Stimulated activated CD8-positive, alpha-beta memory T cell treated with anti-CD3 and anti-CD28 coated beads, Interleukin-15, amount 100 ng/mL, for 1 hour (primary cell): ENCODE measurements at regions not wholly inside any gene's neighbourhood (a gene's known extent, or its start where the extent isn't known, plus 50 kb on each side); places are given as distances from the start of the nearest gene placed in this dataset.

Experiments used
- DNase-seq: peaks from one replicate; pipeline ENCODE4 v3.0.0-alpha.2; 2020; ENCODE audit warnings: low read depth

GRCh38 chr16:72324578-72324977 is 152.6 kb upstream of the PMFBP1 start:
- DNase-seq, result no peak

- DNase-seq, result no peak
These were observed 145.5 kb upstream of the PMFBP1 start for GRCh38 chr16:72317446-72317845.

- DNase-seq, result no peak
These were observed 141.9 kb upstream of the PMFBP1 start for GRCh38 chr16:72313903-72314302.

GRCh38 chr16:72312828-72313227 is 140.9 kb upstream of the PMFBP1 start:
- no peak for DNase-seq

- DNase-seq, result no peak
These were observed 139.5 kb upstream of the PMFBP1 start for GRCh38 chr16:72311426-72311825.

- no peak for DNase-seq
These were observed 137.0 kb upstream of the PMFBP1 start for GRCh38 chr16:72309001-72309400.

- no peak for DNase-seq
These were observed 136.4 kb upstream of the PMFBP1 start for GRCh38 chr16:72308396-72308795.

- no peak for DNase-seq
These were observed 130.4 kb upstream of the PMFBP1 start for GRCh38 chr16:72302332-72302731.

- no peak for DNase-seq
These were observed 129.7 kb upstream of the PMFBP1 start for GRCh38 chr16:72301523-72302236.

GRCh38 chr16:72300892-72301291 is 128.9 kb upstream of the PMFBP1 start:
- DNase-seq, result no peak

- no peak for DNase-seq
These were observed 127.8 kb upstream of the PMFBP1 start for GRCh38 chr16:72299684-72300243.

GRCh38 chr16:72298961-72299360 is 127.0 kb upstream of the PMFBP1 start:
- no peak for DNase-seq

- no peak for DNase-seq
These were observed 124.0 kb upstream of the PMFBP1 start for GRCh38 chr16:72295914-72296313.

- no peak for DNase-seq
These were observed 119.6 kb upstream of the PMFBP1 start for GRCh38 chr16:72291531-72291981.

GRCh38 chr16:72291121-72291520 is 119.2 kb upstream of the PMFBP1 start:
- DNase-seq, result no peak

- no peak for DNase-seq
These were observed 115.7 kb upstream of the PMFBP1 start for GRCh38 chr16:72287649-72288048.

- no peak for DNase-seq
These were observed 115.1 kb upstream of the PMFBP1 start for GRCh38 chr16:72286936-72287620.

GRCh38 chr16:72285728-72286127 is 113.8 kb upstream of the PMFBP1 start:
- no peak for DNase-seq

GRCh38 chr16:72285324-72285723 is 113.4 kb upstream of the PMFBP1 start:
- DNase-seq, result no peak

GRCh38 chr16:72284042-72284789 is 112.3 kb upstream of the PMFBP1 start:
- no peak for DNase-seq

- no peak for DNase-seq
These were observed 110.4 kb upstream of the PMFBP1 start for GRCh38 chr16:72282362-72282761.

- no peak for DNase-seq
These were observed 106.3 kb upstream of the PMFBP1 start for GRCh38 chr16:72278301-72278700.

- no peak for DNase-seq
These were observed 105.8 kb upstream of the PMFBP1 start for GRCh38 chr16:72277749-72278148.
